Fibroblast of mammary gland (primary cell): ENCODE measurements at regions not wholly inside any gene's neighbourhood (a gene's known extent, or its start where the extent isn't known, plus 50 kb on each side); places are given as distances from the start of the nearest gene placed in this dataset.

Source experiments
- DNase-seq: peaks from one replicate; pipeline ENCODE4 v3.0.0-alpha.2; 2010; ENCODE audit warnings: low read depth
- H3K4me3 ChIP-seq: 2 replicates; pipeline ENCODE4 v1.5.1; 2011; ENCODE audit warnings: low read depth, mild to moderate bottlenecking, low read length, moderate library complexity; ENCODE audit not compliant: control insufficient read depth
- TF ChIP-seq, protein P1 (sequence below): conservative IDR thresholded peaks from 2 replicates; pipeline ENCODE4 v1.5.1; 2011; ENCODE audit warnings: low read depth, low read length, inconsistent platforms; ENCODE audit not compliant: control insufficient read depth, insufficient read depth

- TF ChIP-seq, protein P1, sequence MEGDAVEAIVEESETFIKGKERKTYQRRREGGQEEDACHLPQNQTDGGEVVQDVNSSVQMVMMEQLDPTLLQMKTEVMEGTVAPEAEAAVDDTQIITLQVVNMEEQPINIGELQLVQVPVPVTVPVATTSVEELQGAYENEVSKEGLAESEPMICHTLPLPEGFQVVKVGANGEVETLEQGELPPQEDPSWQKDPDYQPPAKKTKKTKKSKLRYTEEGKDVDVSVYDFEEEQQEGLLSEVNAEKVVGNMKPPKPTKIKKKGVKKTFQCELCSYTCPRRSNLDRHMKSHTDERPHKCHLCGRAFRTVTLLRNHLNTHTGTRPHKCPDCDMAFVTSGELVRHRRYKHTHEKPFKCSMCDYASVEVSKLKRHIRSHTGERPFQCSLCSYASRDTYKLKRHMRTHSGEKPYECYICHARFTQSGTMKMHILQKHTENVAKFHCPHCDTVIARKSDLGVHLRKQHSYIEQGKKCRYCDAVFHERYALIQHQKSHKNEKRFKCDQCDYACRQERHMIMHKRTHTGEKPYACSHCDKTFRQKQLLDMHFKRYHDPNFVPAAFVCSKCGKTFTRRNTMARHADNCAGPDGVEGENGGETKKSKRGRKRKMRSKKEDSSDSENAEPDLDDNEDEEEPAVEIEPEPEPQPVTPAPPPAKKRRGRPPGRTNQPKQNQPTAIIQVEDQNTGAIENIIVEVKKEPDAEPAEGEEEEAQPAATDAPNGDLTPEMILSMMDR, result no peak
- DNase-seq, result no peak
- no peak overlapping the region for H3K4me3 ChIP-seq
Measured at GRCh38 chr5:107056278-107056677, 614.5 kb downstream of the EFNA5 start.

DNA sequence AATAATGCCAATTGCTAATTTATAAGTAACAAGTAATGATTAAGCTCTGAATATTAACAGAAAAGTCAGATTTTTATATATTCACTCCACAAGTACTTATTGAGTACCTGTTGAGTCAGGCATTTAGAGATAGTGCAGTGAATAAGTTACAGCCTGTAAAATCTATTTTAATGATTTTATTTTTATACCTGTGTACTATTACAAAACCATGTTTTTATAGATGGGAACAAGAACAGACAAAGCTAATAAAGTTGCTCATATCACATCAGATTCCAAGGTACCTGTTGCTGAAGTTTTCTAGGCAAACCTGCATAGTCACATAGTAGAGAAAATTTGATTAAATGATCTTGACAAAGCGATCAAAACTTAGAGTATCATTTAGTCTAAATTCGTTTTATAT, 623.7 kb downstream of the EFNA5 start:
- TF ChIP-seq, protein P1, result no peak
- no peak for DNase-seq
- no peak overlapping the region for H3K4me3 ChIP-seq

- DNase-seq, result no peak
- TF ChIP-seq, protein P1, result no peak
- no peak overlapping the region for H3K4me3 ChIP-seq
Measured at GRCh38 chr5:107043665-107044064, 627.1 kb downstream of the EFNA5 start.

GRCh38 chr5:107040907-107041306, 629.8 kb downstream of the EFNA5 start:
- DNase-seq, result no peak
- H3K4me3 ChIP-seq, result no peak overlapping the region
- TF ChIP-seq, protein P1, result no peak

DNA sequence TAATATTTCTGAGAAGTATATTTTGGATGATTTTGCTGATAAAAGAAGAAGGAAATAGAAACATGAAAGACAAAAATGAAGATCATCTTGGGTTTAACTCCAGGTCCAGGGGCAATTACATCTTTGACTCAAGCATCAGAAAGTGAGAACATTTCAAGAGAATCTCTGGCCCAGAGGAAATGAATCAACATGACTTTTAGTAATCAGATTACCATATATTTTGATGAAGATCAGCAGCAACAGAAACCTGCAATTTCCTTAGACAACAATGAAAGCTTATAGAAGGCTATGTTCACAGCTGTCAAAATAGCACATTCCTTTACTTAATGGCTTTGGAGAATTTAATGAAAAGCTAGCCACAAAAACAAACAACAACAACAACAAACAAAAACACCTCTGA, 638.1 kb downstream of the EFNA5 start:
- TF ChIP-seq, protein P1, result no peak
- no peak overlapping the region for H3K4me3 ChIP-seq
- DNase-seq, result no peak

DNA sequence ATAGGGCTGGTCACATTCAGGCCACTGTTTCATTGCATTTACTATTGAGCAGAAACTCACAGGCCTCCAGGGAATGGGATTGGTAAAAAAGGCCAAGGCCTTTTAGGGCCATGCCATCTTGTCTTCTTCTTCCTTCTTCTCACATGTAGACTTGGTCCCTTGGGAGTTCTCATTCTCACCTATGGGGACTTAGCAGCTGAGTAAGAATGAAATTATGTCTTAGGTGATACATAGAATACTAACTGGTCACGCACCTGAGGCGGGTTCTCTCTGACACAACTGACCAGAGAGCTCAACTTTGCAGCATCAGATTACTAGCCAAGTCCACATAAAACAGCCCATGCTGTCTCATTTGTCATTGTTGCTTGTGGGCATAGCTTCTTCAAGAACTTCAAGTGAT, 641.8 kb downstream of the EFNA5 start:
- H3K4me3 ChIP-seq, result no peak overlapping the region
- DNase-seq, result no peak
- TF ChIP-seq, protein P1, result no peak
